ENCODE measurements at regions not wholly inside any gene's neighbourhood (a gene's known extent, or its start where the extent isn't known, plus 50 kb on each side); places are given as distances from the start of the nearest gene placed in this dataset.

GRCh38 chr2:46241344-46241743 is 55.9 kb upstream of the EPAS1 start:
- TF ChIP-seq, protein P1, sequence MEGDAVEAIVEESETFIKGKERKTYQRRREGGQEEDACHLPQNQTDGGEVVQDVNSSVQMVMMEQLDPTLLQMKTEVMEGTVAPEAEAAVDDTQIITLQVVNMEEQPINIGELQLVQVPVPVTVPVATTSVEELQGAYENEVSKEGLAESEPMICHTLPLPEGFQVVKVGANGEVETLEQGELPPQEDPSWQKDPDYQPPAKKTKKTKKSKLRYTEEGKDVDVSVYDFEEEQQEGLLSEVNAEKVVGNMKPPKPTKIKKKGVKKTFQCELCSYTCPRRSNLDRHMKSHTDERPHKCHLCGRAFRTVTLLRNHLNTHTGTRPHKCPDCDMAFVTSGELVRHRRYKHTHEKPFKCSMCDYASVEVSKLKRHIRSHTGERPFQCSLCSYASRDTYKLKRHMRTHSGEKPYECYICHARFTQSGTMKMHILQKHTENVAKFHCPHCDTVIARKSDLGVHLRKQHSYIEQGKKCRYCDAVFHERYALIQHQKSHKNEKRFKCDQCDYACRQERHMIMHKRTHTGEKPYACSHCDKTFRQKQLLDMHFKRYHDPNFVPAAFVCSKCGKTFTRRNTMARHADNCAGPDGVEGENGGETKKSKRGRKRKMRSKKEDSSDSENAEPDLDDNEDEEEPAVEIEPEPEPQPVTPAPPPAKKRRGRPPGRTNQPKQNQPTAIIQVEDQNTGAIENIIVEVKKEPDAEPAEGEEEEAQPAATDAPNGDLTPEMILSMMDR (IDR thresholded peaks at IDR 0.05; ENCODE audit: low read length), result no peak
- TF ChIP-seq EZH2 (optimal IDR thresholded peaks at IDR 0.05; ENCODE audit: low read depth, low read length), result no peak

All from MM.1S (cell line).